H9 (cell line): ENCODE measurements at regions not wholly inside any gene's neighbourhood (a gene's known extent, or its start where the extent isn't known, plus 50 kb on each side); places are given as distances from the start of the nearest gene placed in this dataset.
"Not testable (repeated sequence)": the region's sequence is repeated elsewhere in the genome, so short reads cannot be mapped to it uniquely, and the experiment has no call there.

Source experiments
- DNase-seq: peaks from one replicate; pipeline ENCODE4 v3.0.0-alpha.2; 2017
- H2AFZ ChIP-seq: one replicate; pipeline ENCODE4 v1.6.1; 2013; ENCODE audit warnings: mild to moderate bottlenecking, low read length, control low read depth, moderate library complexity
- H2AK5ac ChIP-seq: 2 replicates; pipeline ENCODE4 v1.6.1; 2013; ENCODE audit warnings: low read length, control low read depth, mixed read lengths; ENCODE audit not compliant: insufficient read length
- H2BK120ac ChIP-seq: one replicate; pipeline ENCODE4 v1.6.1; 2013; ENCODE audit warnings: low read depth, mild to moderate bottlenecking, low read length, control low read depth, inconsistent platforms; ENCODE audit not compliant: poor library complexity, severe bottlenecking
- H2BK12ac ChIP-seq: 2 replicates; pipeline ENCODE4 v1.6.1; 2013; ENCODE audit warnings: low read length, control low read depth, mixed read lengths, low read depth; ENCODE audit not compliant: insufficient read length
- H2BK15ac ChIP-seq: 2 replicates; pipeline ENCODE4 v1.6.1; 2013; ENCODE audit warnings: low read depth, low read length, control low read depth
- H2BK20ac ChIP-seq: one replicate; pipeline ENCODE4 v1.6.1; 2013; ENCODE audit warnings: low read depth, mild to moderate bottlenecking, low read length, control low read depth, inconsistent platforms; ENCODE audit not compliant: poor library complexity, severe bottlenecking
- H2BK5ac ChIP-seq: 2 replicates; pipeline ENCODE4 v1.6.1; 2013; ENCODE audit warnings: low read length, control low read depth, mixed read lengths; ENCODE audit not compliant: insufficient read length
- H3K14ac ChIP-seq: 2 replicates; pipeline ENCODE4 v1.6.1; 2013; ENCODE audit warnings: low read length, control low read depth; ENCODE audit not compliant: insufficient read depth
- H3K18ac ChIP-seq: 2 replicates; pipeline ENCODE4 v1.6.1; 2013; ENCODE audit warnings: low read depth, mild to moderate bottlenecking, mixed read lengths, low read length, control low read depth; ENCODE audit not compliant: insufficient read length
- H3K23ac ChIP-seq: 2 replicates; pipeline ENCODE4 v1.6.1; 2013; ENCODE audit warnings: low read length, control low read depth, mixed read lengths, low read depth; ENCODE audit not compliant: insufficient read length
- H3K23me2 ChIP-seq: 2 replicates; pipeline ENCODE4 v1.6.1; 2013; ENCODE audit warnings: low read depth, mild to moderate bottlenecking, mixed read lengths, low read length, control low read depth; ENCODE audit not compliant: insufficient read length, poor library complexity, severe bottlenecking
- H3K27ac ChIP-seq: 2 replicates; pipeline ENCODE4 v1.5.1; 2013; ENCODE audit warnings: low read length, control low read depth, mixed read lengths, low read depth; ENCODE audit not compliant: insufficient read length
- H3K27me3 ChIP-seq: 2 replicates; pipeline ENCODE4 v1.6.1; 2013; ENCODE audit warnings: low read length, control low read depth, inconsistent platforms; ENCODE audit not compliant: insufficient read depth
- H3K4ac ChIP-seq: 2 replicates; pipeline ENCODE4 v1.6.1; 2013; ENCODE audit warnings: low read depth, mild to moderate bottlenecking, control low read depth, inconsistent platforms, low read length, moderate library complexity
- H3K4me1 ChIP-seq: 2 replicates; pipeline ENCODE4 v1.6.1; 2013; ENCODE audit warnings: low read length, control low read depth, inconsistent platforms; ENCODE audit not compliant: insufficient read depth
- H3K4me2 ChIP-seq: 2 replicates; pipeline ENCODE4 v1.6.1; 2013; ENCODE audit warnings: low read length, control low read depth, mixed read lengths; ENCODE audit not compliant: insufficient read length, insufficient read depth
- H3K56ac ChIP-seq: 2 replicates; pipeline ENCODE4 v1.6.1; 2013; ENCODE audit warnings: low read depth, mild to moderate bottlenecking, mixed read lengths, low read length, control low read depth; ENCODE audit not compliant: insufficient read length
- H3K79me1 ChIP-seq: 2 replicates; pipeline ENCODE4 v1.6.1; 2013; ENCODE audit warnings: low read depth, mild to moderate bottlenecking, moderate library complexity, low read length, control low read depth, inconsistent platforms; ENCODE audit not compliant: insufficient read depth, poor library complexity, severe bottlenecking
- H3K79me2 ChIP-seq: 2 replicates; pipeline ENCODE4 v1.6.1; 2013; ENCODE audit warnings: low read length, control low read depth, inconsistent platforms; ENCODE audit not compliant: insufficient read depth
- H3K9ac ChIP-seq: 2 replicates; pipeline ENCODE4 v1.6.1; 2013; ENCODE audit warnings: low read length, control low read depth, mixed read lengths; ENCODE audit not compliant: insufficient read length; ENCODE audit errors: extremely low read depth
- H3K9me3 ChIP-seq: one replicate; pipeline ENCODE4 v1.6.1; 2013; ENCODE audit warnings: low read depth, low read length, inconsistent platforms; ENCODE audit not compliant: control insufficient read depth
- H3T11ph ChIP-seq: one replicate; pipeline ENCODE4 v1.6.1; 2013; ENCODE audit warnings: mild to moderate bottlenecking, low read length, control low read depth, inconsistent platforms
- H4K20me1 ChIP-seq: one replicate; pipeline ENCODE4 v1.6.1; 2013; ENCODE audit not compliant: control insufficient read depth, insufficient read length, insufficient read depth
- H4K5ac ChIP-seq: 2 replicates; pipeline ENCODE4 v1.6.1; 2013; ENCODE audit warnings: low read depth, mild to moderate bottlenecking, mixed read lengths, low read length, control low read depth; ENCODE audit not compliant: insufficient read length
- H4K8ac ChIP-seq: replicated peaks from 2 replicates; pipeline ENCODE4 v1.6.1; 2013; ENCODE audit warnings: low read length, control low read depth, mixed read lengths, low read depth; ENCODE audit not compliant: insufficient read length
- H4K91ac ChIP-seq: 2 replicates; pipeline ENCODE4 v1.6.1; 2013; ENCODE audit warnings: low read depth, mild to moderate bottlenecking, moderate library complexity, mixed read lengths, low read length, control low read depth; ENCODE audit not compliant: insufficient read length
- H3K27ac Mint-ChIP-seq, 3 experiments: 2 replicates in 2 of 3; 3 replicates in 1 of 3; pipeline ENCODE4 v1.8.0; 2020 to 2021; ENCODE audit warnings: mixed read lengths in 3 of 3, mild to moderate bottlenecking in 1 of 3, moderate library complexity in 1 of 3
- H3K27me3 Mint-ChIP-seq: 2 replicates; pipeline ENCODE4 v1.8.0; 2021; ENCODE audit warnings: low read depth, mild to moderate bottlenecking, moderate library complexity, mixed read lengths
- H3K36me3 Mint-ChIP-seq, 3 experiments: 2 replicates in 2 of 3; 3 replicates in 1 of 3; pipeline ENCODE4 v1.8.0; 2020 to 2021; ENCODE audit warnings: low read depth in 3 of 3, mixed read lengths in 3 of 3; ENCODE audit not compliant: insufficient read depth in 1 of 3
- H3K4me1 Mint-ChIP-seq, 2 experiments: 2 replicates each; pipeline ENCODE4 v1.8.0; 2020; ENCODE audit warnings: mixed read lengths in 2 of 2
- H3K4me3 Mint-ChIP-seq, 2 experiments: 2 replicates in 1 of 2; 3 replicates in 1 of 2; pipeline ENCODE4 v1.8.0; 2020 to 2021; ENCODE audit warnings: mild to moderate bottlenecking in 2 of 2, mixed read lengths in 2 of 2, moderate library complexity in 1 of 2
- H3K9me3 Mint-ChIP-seq, 2 experiments: 2 replicates in 1 of 2; 3 replicates in 1 of 2; pipeline ENCODE4 v1.8.0; 2020; ENCODE audit warnings: mild to moderate bottlenecking in 2 of 2, mixed read lengths in 2 of 2, moderate library complexity in 1 of 2
- WGBS: extraction: QIAGEN DNeasy Blood & Tissue Kit; methylation state at CpG from one replicate; pipeline ENCODE4 v1.1.7; 2013; ENCODE audit warnings: missing lambda C conversion rate, low lambda C conversion rate, mixed read lengths; ENCODE audit not compliant: insufficient read length; ENCODE audit errors: extremely low coverage; 5-methylcytosine and 5-hydroxymethylcytosine counted together
- TF ChIP-seq, protein P1 (sequence below): fragments of 200-600 bp; sonication (generic); conservative IDR thresholded peaks from 3 replicates; pipeline ENCODE4 v1.8.0; 2021; ENCODE audit warnings: antibody characterized with exemption, mild to moderate bottlenecking

DNA sequence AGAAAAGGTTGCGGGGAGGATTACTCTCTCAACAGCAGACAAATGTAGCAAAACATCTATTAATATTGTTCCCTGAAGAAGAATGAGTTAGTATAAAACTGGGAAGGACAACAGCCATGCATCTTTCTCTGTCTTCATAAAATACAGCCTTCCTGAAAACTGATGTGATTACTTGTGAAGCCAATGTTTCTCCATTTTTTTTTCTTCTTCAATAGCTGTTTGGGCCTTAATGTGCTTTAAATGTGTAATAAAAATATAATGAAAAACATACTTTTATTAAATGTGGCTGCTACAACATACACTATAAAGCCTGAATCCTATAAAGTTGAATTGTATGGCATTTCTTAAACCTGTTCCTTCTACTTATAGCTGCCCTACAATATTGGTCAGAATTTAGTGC, 146.3 kb upstream of the LMCD1 start:
- Mint-ChIP-seq H3K9me3 (no peaks in the 10 kb centered on the region; a peak in 1 of 5 replicates), H3K36me3 (no peaks in the 10 kb centered on the region; a peak in 2 of 7 replicates), H3K27me3 (peaks cover 1% of the 10 kb centered on the region; the same call in 1 of the 2 replicates), H3K4me1 (peaks cover 5 to 7% of the 10 kb centered on the region in 2 experiments), H3K27ac (no peak overlapping the region), H3K4me3 (no peak overlapping the region)
- Histone ChIP-seq H2BK15ac (no peak overlapping the region), H3K23me2 (no peaks in the 10 kb centered on the region), H2BK20ac (no peak overlapping the region), H3K9ac (no peak overlapping the region), H3K27ac (no peak overlapping the region), H3K4me1 (no peaks in the 10 kb centered on the region), H3K14ac (no peak overlapping the region), H4K91ac (no peak overlapping the region), H3K79me1 (no peaks in the 10 kb centered on the region), H4K5ac (no peak overlapping the region), H3K4me2 (no peak overlapping the region), H3K56ac (no peak overlapping the region), H2AFZ (no peak overlapping the region), H2BK5ac (no peak overlapping the region), H4K20me1 (no peaks in the 10 kb centered on the region), H3K23ac (no peak overlapping the region), H2BK12ac (no peak overlapping the region), H3K79me2 (no peaks in the 10 kb centered on the region), H3K4ac (no peak overlapping the region), H3K9me3 (no peaks in the 10 kb centered on the region), H3K18ac (no peak overlapping the region), H2AK5ac (no peak overlapping the region), H3K27me3 (no peaks in the 10 kb centered on the region), H2BK120ac (no peak overlapping the region), H3T11ph (no peak overlapping the region), H4K8ac (no peak overlapping the region)
- TF ChIP-seq, protein P1, sequence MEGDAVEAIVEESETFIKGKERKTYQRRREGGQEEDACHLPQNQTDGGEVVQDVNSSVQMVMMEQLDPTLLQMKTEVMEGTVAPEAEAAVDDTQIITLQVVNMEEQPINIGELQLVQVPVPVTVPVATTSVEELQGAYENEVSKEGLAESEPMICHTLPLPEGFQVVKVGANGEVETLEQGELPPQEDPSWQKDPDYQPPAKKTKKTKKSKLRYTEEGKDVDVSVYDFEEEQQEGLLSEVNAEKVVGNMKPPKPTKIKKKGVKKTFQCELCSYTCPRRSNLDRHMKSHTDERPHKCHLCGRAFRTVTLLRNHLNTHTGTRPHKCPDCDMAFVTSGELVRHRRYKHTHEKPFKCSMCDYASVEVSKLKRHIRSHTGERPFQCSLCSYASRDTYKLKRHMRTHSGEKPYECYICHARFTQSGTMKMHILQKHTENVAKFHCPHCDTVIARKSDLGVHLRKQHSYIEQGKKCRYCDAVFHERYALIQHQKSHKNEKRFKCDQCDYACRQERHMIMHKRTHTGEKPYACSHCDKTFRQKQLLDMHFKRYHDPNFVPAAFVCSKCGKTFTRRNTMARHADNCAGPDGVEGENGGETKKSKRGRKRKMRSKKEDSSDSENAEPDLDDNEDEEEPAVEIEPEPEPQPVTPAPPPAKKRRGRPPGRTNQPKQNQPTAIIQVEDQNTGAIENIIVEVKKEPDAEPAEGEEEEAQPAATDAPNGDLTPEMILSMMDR, result no peak
- no peak for DNase-seq
- no CpG with 5 or more reads among the region's 1 CpG for WGBS

- not testable (repeated sequence) for H3K79me2 ChIP-seq, H2BK5ac ChIP-seq, H3K4me1 Mint-ChIP-seq, H3K27me3 Mint-ChIP-seq, H2AK5ac ChIP-seq, H3K27ac Mint-ChIP-seq, H2BK20ac ChIP-seq, H3K23me2 ChIP-seq, H3K23ac ChIP-seq, H3K56ac ChIP-seq, H3K27me3 ChIP-seq, H3K4me2 ChIP-seq, H3K18ac ChIP-seq, H4K8ac ChIP-seq, H3K4ac ChIP-seq, H3K14ac ChIP-seq, H2BK120ac ChIP-seq, H3K79me1 ChIP-seq, H4K20me1 ChIP-seq, H3K4me3 Mint-ChIP-seq, DNase-seq, H4K5ac ChIP-seq, H3T11ph ChIP-seq, H3K9me3 Mint-ChIP-seq, H3K4me1 ChIP-seq, H2BK12ac ChIP-seq, H4K91ac ChIP-seq, H3K9ac ChIP-seq, H3K9me3 ChIP-seq, H2AFZ ChIP-seq, H2BK15ac ChIP-seq, H3K36me3 Mint-ChIP-seq, H3K27ac ChIP-seq
These were observed 145.6 kb upstream of the LMCD1 start for GRCh38 chr3:8356066-8356465.
